ENCODE measurements at regions not wholly inside any gene's neighbourhood (a gene's known extent, or its start where the extent isn't known, plus 50 kb on each side); places are given as distances from the start of the nearest gene placed in this dataset.
"Not testable (repeated sequence)": the region's sequence is repeated elsewhere in the genome, so short reads cannot be mapped to it uniquely, and the experiment has no call there.

DNA sequence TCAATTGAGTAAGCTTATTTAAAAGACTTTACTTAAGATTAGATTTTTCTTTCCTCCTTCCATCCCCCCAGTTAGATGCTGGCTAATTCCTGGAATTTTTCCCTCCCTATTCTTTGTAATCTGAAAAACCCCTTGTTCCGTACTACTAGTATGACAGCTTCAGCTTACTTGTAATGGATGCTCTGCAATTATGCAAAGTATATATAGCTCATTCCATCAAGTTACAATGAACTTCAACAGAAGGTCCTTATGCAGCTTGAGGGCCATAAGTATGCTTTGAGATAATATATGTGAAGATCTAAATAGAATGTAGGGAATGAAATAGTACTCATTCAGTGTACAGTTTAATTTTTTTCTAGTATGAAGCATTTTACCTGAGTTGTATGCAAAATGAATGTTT, 398.3 kb upstream of the NAALADL2 start:
- no peak for DNase-seq

DNA sequence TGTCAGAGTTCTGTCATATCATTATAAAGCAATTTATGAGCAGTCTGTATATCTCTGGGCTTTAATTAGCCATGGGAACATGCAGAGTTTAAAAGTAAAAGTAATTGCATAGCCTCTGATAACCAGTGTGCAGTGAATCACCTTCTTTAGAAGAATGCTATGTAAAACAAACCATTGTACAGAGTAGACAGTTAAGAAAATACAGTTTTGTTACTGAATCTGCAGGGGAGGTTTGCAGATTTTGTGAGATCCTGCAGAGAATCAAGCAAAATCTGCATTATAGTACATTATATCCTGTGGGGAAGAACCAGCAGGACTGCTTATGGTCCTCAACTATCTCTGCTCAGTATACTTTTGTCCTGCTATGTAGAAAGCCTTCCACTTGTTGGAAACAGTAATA, 396.2 kb upstream of the NAALADL2 start:
- DNase-seq, result no peak

DNA sequence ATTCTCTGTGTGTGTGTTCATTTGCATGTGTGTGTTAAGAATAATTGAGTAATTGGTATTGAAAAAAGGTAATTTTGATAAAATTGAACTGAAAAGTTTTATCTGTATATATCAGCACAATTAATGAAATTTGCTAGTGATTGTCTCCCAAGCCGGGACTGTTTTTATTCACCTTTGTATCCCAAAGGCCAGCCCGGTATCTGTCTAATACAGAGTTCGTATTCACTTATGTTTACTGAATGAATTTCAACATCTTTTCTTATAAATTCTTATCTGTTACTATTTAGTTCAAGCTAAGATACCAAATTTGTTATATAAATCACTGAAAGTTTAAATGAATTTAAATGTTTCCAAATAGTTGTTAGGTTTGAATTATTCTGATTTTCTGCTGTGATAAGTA, 394.0 kb upstream of the NAALADL2 start:
- DNase-seq, result no peak

DNA sequence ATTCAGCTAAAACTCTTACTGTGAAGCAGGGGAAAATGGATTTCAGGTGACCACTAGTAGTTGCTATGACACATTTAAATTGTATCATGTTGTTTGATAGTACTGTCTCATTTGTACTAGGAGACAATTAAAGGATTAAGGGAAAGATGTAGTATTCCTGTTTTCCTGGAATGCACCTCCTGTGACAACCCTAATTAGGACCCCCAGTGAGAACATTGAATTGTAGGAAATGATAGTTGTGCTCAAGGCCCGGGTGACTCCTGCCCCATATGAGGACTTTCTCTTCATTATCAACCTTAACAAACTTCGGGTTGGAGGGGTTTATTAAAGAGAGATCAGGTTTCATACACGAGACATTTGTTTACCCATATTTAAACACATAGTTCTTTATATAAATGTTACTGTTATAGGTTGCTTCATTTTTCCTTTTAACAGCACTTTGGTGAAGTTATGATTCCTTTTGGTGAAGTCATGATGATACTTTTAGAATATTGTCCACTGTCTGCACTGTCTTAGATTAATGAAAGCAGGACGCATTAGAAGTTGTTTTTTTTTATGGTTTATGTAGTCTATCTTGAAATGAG, 392.6 kb upstream of the NAALADL2 start:
- DNase-seq, result no peak

DNA sequence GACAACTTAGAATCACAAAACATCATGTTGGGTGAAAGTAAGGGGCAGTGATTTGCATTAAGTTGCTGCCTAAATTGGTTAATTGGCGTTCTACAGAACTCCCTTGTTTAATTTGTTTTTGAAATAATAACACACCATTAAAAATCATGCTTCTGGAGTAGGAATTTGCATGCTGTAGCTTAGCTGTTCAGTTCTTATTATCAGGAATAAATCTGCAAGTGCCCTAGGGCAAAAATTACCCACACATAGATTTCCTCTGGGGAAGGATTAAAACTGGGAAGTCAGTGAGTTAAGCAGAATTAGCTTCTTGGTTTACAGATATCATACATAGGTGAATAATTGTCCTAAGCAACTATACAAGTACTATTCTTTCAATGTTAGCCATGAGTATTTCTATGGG, 381.6 kb upstream of the NAALADL2 start:
- no peak for DNase-seq

DNA sequence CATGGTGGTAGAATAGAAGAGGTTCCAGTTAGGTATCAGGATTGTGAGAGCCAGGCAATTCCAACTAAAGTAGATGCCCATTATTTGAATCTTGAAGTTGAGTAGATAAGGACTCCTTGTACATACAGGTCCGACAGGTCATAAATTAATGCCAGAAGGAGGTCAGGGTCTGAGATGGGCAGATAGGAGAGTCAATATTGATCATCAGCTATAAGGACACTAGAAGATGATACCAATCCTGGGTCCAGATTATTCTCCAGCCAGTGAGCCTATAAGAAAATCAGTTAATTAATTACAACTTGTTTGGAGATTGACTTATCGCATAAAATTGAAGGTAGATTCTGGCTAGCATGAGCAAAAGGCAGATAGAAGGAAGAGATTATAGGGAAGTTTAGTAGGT, 378.4 kb upstream of the NAALADL2 start:
- no peak for DNase-seq

DNA sequence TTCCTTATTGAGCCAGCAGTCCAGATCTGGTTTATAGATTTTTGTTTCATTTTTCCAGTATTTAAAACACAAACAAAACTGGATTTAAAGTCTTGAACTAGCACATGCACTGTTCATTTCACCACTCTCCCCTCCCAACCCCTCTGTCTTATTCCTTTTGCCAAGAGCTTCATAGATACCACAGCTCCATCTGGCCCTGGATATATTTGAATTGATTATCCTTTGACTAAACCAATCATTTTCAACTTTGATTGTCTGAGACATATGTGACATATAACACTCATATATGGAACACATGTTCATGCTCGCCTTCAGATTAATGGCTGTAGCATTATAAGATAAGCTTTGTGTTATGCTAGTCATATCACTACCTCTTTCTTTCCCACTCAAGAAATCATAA, 376.6 kb upstream of the NAALADL2 start:
- DNase-seq, result no peak

DNA sequence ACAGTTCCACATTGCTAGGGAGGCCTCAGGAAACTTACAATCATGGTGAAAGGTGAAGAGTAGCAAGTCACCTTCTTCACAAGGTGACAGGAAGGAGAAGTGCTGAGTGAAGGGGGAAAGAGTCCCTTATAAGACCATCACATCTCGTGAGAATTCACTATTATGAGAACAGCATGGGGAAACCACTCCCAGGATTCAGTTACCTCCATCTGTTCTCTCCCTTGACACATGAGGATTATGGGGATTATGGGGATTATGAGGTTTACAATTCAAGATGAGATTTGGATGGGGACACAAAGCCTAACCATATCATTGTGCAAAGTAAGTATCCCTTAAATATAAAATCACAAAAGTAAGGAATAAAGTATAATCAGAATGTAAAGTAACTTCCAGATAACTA, 375.9 kb upstream of the NAALADL2 start:
- no peak for DNase-seq

DNA sequence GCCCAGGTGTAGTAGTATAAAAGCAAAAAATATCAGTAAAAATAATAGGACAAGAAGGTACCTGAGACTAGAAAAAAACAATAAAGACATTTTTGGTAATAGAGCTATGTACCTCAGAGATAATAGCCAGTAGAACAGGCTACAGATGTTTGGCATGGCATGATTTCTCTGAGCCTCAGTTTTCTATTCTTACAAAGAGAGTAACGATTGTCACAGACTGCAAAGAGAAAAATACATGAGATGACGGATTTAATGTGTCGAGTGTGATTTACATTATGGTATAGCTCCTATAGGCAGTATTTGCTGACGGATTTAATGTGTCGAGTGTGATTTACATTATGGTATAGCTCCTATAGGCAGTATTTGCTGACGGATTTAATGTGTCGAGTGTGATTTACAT, 375.3 kb upstream of the NAALADL2 start:
- not testable (repeated sequence) for DNase-seq

DNA sequence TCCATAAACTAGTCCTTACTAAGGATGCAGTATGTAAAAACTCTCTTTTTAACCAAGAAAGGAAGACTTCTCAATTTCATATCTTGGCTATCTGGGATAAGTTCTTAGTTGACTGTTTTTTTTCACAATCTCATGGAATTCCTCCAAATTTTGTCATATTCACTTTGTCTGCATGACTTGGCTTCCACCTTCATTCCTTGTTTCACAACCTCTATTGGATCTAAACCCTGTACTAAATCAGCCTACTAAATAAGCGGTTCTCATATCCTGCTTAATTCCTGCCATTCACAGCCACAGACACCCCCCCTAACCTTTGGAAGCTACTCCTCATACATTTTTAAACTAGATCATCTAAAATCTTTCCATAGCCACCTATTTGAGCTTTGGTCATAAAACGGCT, 370.6 kb upstream of the NAALADL2 start:
- no peak for DNase-seq

DNA sequence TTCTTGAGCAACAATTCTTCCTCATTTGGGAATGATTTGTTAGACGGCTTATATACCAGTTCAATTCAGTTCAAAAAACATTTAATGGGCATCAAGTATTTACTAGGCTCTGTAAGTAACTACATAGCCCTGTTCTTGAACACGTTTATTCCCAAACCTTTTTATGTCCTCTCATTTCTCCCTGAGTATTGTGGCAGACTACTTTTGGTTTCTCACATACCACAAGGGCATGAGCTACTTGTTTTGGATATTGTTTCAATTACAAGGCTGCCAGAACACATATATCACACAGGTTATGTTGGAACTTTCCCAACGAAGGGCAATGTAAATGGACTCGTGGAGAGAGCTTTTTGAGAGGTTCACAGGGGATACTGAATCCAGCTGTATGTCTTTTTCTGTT, 363.8 kb upstream of the NAALADL2 start:
- DNase-seq, result no peak

DNA sequence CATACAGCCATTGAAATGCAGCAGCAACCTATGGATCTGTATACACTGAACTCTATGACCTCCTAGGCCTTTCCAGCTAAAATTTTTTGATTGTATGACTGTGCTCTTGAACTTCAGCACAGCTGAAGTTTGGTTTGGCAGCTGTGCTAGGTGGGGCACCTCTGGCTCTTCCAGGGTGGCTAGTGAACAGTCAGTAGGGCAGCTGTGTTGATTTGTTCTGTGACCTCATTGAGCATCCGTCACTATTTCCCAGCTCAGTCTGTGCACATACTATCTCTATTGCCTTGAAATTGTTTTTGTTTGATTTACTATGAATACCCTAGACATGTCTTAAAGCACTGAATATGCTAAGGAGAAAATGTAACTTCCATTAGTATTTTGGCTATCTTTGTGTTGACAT, 363.2 kb upstream of the NAALADL2 start:
- DNase-seq, result no peak

DNA sequence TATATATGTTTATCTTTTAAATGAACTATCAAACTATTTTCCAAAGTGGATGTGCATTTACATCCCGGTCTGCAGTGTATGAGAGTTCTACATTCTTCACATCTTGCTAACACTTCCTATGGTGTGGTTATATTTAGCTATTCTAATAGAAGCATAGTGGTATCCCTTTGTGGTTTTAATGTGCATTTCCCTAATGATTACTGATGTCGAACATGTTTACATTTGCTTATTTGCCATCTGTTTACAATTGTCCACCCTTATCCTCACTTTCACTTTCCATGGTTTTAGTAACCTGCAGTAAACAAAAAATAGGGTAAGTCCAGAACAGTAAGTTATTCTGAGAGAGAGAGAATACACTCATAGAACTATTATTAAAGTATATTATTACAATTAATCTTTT, 360.5 kb upstream of the NAALADL2 start:
- no peak for DNase-seq

DNA sequence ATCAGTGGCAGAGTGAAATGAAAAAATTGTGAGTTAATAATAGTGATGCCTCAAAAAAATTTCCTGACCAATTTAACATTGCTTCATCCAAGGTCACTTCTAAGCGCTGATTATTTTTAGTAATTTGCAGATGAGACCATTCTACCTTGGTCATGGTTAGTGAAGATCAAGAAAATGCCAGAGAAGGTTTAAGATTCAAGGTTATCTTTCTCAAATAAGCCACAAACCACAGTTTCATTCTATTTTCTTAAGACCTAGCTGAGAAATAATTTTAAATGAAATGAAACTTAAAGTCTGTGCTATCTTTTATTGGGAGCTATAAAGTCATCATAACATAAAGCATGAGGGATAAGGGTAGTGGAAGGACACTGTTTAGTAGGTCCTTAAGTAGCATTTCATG, 353.9 kb upstream of the NAALADL2 start:
- DNase-seq, result no peak

DNA sequence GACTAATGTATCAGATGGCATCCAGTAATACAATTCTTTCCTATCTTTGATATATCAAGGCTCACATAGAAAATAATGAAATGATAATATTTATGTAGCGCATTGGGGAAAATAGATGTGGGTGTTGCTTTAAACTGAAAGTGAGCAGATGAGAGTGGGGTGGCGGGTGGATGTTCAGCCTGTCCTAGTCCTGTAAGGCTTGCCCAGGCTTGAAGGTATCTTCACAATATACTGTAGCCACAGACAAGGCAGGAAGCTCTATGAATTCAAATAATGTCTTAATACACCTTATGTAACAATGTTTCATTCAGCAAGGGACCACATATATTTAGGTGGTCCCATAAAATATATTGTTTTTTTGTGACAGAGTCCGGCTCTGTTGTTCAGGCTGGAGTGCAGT, 334.9 kb upstream of the NAALADL2 start:
- no peak for DNase-seq

DNA sequence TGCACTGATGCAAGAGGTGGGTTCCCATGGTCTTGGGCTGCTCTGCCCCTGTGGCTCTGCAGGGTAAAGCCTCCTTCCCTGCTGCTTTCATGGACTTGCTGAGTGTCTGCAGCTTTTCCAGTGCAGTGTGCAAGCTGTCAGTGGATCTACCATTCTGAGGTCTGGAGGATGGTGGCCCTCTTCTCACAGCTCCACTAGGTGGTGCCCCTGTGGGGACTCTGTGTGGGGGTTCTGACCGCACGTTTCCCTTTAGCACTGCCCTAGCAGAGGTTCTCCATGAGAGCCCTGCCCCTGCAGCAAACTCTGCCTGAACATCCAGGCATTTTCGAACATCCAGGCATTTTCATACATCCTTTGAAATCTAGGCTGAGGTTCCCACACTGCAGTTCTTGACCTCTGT, 329.8 kb upstream of the NAALADL2 start:
- no peak for DNase-seq

DNA sequence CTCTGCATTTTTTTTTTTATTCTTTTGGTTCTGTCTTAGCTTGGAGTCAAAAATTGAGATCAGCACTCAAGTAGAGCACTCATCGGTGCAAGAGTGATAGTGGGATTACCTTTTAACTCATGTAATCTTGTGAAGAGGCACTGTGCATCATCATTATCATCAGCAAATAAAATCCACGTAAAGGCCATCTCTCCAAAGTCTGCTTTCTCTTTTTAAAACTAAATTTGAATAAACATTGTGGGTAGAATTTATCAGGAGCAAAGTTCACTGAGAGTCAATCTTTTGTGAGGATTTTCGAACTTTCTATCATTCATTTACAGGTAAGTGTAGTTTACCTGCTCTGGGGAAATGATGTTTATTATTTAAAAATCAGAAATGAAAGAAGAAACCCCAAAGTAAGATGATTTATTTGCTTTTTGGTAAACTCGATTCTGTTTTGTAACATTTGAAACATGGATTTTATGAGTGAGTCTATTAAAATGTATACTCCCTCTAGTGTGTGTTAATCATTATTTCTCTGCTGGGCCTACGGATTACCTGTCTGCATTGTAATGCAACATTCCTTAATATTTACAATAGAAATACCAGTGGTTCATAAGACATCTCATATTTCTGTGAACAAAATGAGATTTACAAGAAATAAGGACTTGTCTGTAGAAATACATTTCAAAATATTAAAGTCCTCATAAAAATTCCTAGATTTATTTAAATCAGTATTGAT, 327.7 kb upstream of the NAALADL2 start:
- DNase-seq, result no peak

DNA sequence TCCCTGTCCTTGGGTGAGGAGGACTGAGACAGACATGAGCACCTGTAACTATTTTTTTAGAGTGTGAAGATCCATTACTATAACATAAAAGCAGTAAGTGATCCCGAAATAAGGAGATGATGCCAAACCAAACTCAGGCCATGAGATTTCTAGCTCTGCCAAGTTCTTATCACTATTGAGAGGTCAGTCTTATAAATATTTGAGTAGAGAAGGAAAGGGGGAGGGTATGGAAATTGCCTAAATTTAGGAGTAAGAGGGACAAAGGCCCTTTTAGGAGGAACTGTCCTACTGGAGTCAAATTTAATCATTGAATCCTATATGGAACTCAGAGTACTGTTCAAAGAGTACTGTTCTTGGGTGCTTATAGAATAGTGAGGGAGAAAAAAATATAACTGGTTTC, 326.9 kb upstream of the NAALADL2 start:
- no peak for DNase-seq

DNA sequence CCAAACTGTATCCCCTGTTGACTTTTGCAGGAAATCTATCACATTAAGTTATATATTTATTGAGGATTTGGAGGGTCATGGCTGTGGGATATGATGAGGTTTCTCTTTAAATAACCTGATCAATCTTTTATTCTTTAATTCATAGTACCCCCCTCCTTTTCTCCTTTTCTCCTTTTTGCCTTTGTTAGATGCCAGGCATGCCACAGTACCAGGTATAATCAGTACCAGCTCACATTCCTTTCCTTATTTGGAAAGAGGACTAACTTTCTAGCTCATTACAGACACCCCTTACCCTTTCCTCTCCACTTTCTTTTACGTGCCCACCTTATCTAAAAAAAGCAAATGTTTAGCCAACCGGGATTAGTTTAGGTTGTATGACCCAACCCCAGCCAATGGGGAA, 326.4 kb upstream of the NAALADL2 start:
- DNase-seq, result no peak

DNA sequence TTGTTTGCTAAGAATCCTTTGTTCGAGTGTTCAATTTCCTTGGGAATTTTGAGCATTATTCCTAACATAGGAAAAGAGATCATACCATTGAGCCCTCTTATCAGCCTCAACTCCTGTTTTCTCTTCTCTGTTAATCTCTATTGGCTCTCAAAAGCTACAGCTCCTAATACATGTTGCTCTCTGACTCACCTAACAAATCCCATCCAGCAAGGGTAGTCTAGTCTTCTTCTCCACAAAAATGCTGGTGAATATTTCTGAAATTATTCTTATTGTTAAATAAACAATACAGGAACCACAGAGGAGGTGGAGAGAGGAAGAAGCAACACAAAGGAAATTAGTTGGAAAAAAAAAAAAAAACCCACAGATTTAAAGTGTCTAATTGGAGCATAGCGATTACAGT, 325.8 kb upstream of the NAALADL2 start:
- DNase-seq, result no peak

DNA sequence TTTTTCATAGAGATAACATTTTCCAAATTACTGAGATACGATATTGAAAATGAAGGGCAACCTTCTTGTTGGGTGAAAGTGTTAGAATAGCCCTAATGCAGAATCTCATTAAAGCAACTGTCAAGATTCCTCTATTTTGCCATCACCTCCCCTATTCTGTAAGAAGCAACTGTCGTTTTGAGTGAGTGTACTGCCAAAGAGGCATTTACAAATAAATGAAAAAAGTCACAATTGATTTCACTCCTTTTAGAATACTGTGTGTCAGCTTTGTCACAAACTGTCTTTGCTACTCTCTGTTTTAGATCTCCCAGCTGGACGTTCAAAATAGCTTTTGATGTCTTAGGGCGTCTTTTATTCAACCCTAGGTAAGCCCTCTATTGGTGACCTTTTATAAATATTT, 322.8 kb upstream of the NAALADL2 start:
- no peak for DNase-seq

DNA sequence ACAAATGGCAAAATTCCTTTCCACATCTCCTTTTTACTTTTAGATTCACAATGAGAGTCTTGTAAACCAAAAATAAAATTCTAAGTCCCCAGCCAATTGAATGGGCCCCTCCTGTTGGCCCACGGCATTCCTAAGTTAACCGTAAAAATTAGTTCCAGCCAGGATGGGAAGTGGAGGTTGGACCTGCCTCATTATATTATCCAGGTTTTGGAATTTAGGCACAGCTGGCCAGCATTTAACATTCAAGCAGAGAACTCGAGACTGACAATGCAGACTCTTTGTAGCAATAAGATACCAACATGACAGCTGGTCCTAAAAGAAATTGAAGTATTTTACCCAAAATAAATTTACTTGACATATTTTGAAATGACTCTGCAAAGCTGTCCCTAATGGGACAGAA, 321.0 kb upstream of the NAALADL2 start:
- DNase-seq, result no peak

DNA sequence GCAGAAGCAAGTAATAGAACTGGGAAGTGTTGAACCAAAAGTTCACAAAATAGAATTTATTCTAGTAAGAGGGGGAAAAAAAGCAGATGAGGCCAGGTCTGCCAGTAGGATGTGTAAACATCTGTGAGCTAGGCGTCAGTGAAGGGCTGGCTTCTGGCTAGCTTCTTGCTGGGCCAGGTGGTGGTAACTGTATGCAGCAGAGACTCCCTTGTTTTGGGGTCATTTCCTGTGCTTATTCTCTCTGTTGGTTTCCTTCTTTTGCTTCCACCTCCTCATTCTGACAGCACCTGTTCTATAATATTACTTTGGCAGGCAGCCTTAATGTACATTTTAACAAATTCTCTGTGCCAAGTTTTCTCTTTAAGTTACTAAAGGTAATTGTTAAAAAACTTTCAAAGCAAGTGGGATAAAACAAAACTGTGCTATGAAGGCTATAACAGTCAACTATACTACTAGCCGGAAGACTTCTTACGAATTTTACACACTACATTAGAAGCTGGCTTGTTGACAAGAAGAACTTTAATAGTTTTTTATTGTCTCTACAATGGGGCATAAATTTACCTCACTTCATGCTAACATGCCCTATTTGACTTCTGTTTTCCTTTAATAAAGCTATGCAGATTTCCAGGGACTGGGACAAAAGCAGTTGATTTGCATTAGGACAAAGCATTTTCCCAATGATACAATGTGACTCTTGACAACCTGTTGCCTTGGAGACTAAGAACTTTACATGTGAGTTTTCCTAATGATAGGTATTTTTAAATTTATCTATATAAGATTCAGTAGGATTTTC, 318.8 kb upstream of the NAALADL2 start:
- no peak for DNase-seq

DNA sequence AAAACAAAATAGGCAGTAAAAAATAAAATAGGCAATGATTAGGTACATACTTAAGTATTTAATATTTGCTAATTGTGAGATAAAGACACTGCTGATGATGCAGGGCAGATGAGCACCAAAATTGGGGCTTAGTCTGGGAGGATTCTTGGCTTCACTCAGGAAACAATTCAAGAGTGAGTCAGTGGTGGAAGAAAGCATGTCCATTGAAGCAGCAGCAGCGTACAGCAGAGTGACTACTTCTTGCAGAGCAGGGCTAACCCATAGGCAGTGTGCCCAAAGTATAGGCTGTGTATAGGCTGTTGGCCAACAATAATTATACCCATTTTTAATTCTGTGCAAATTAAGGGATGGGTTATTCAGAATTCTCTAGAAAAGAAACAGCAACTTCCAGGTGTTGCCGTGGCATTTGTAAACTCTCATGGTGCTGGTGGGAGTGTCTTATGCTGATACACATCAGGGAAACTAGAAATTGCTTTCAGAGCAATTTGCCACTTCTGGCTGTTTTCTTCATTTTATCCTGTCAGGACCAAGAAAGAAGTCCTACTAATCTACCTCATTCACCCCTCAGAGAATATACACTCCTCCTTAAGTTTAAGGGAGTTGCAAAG, 317.3 kb upstream of the NAALADL2 start:
- no peak for DNase-seq
